HG02759 (cell line): ENCODE measurements at regions not wholly inside any gene's neighbourhood (a gene's known extent, or its start where the extent isn't known, plus 50 kb on each side); places are given as distances from the start of the nearest gene placed in this dataset.

Experiments used
- ATAC-seq: cut with Tn5 transposase; IDR thresholded peaks from one replicate; pipeline ENCODE4 v1.9.1; 2021; ENCODE audit warnings: mild to moderate bottlenecking, moderate library complexity; ENCODE audit not compliant: unreplicated experiment

GRCh38 chr1:87437663-87438295 lies 109.1 kb downstream of the LMO4 start:
- peak; percentile 54 for ATAC-seq

DNA sequence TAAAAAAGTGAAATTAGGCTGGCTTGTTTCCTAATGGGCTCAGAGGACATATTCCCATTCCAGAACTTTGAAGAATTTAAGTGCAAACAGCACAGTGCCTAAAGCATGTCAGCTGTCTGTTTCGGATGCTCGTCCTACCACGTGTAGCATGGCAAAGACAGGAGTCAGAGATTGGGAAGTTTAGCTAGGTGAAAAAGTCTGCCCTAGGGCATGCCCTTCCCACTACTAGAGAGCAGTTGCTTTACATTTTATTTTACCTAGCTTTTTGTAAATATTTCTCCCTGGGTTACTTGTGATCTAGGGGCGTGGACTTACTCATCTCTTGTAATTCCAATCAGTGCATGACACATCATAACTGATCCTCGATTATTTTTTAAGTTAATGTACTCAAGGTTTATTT lies 111.1 kb downstream of the LMO4 start:
- no peak for ATAC-seq

GRCh38 chr1:87449348-87449963 lies 120.8 kb downstream of the LMO4 start:
- peak; percentile 86 for ATAC-seq

DNA sequence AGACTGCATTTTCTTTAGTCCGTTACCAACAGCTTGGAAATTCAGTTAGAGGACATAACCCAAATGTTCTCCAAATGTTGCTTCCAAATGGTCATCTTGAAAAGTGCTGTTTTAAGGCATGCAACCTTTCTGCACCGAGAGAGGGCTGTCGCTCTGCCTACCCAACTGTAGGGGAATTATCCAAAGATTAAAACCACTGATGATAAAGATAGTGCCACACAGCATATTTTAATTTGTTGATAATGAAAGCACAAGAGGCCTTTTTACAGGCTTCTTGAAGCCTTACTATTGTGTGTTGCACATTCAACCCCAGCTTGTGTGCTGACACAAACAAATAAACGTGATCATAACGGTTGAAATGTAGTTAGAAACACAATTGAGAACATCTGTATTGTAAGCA lies 121.5 kb downstream of the LMO4 start:
- no peak for ATAC-seq

- no peak for ATAC-seq
Observed at GRCh38 chr1:87450615-87451209, 122.0 kb downstream of the LMO4 start.

- ATAC-seq, result no peak
Observed at GRCh38 chr1:87451229-87451920, 122.7 kb downstream of the LMO4 start.

DNA sequence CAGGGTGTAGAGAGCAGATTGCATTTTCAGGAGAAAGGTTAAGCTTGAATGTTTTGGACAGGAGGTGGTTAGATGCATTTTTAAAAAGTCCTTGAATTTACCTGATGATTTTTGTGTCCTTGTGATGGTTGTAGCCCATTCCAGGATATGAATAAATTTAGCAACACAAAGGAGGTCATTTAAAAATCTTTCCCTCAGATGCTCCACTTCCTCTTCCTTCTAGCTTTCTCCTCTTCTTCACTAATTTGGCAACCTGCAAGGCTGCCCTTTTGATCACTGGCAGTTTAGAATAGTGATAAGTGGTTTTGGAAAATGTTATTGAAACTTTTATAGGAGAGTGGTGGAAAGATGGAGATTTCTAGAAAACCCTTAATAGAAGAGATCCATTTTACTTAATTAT lies 124.0 kb downstream of the LMO4 start:
- ATAC-seq, result no peak

DNA sequence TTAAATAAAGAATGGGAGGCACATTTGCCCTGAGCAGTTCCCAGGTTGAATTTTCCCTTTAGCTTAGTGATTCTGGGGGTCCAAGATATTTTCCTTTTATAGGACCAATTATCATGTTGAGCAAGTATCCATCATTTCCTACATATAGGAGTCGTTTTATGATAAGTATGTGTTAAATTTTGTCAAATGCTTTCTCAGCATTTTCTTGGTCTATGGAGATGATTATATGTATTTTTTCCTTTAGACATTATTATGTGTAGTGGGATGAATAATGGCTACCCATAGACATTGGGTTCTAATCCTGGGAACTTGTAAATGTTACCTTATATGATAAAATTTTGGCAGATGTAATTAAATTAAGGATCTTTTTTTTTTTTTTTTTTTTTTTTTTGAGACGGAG lies 128.7 kb downstream of the LMO4 start:
- ATAC-seq, result no peak

GRCh38 chr1:87462894-87463293 lies 134.2 kb downstream of the LMO4 start:
- no peak for ATAC-seq

- peak; percentile 76 for ATAC-seq
Observed at GRCh38 chr1:87464022-87464490, 135.4 kb downstream of the LMO4 start.

DNA sequence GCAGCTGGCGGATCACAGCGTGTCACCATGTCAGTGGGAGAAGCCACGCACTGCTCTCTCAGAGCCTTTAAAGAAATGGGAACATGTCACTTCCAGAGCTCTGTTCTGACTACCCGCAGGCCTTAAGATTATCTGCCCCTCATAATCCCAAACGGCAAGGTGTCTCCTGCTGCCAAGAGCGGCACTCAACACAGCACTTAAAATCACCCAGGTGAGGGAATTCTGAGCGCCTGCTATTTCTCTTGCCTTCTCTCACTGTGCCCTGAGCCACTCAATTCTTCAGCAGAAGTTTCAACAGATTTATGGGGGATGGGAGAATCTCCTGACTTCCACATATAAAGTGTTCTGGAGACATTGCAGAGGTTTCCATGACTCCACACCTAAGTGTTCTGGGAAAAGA lies 137.9 kb downstream of the LMO4 start:
- ATAC-seq, result no peak

DNA sequence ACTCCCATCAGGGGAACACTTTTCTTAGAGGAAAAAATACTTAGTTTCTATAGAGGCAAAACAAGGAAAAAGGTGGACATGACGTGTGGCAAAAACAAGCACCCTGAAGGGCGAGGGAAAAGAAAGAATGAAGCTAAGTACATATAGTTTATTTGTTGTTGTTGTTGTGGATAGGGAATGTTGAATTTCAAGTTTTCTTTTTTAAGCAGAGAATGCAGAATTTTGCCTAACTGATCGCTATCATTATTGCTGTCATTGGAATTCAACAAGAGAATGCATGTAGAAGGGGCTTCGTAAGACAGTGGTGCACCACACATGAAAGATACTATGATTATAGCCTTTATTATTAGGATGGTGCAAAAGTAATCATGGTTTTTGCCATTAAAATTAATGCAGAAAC lies 144.0 kb downstream of the LMO4 start:
- no peak for ATAC-seq

DNA sequence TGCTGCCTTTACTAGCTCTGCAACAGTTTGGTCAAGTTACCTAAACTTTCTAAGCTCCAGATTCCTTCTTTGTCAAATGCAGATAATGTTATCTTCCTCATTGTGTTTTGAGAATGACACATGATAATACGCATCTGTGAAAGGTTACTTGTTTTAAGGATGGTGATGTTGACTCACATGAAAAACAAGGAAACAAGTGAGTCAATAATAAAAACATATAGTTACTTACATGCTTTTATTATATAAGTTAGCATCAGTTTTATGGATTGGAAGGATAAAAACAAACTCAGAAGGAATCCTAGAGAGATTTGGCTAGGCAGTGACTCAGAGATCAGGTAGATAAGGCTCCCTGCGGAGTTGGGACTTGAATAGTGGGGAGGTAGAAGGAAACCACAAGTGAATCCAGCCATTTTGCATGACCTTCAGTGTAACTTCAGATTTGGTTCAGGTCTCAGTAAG lies 144.6 kb downstream of the LMO4 start:
- no peak for ATAC-seq

- ATAC-seq, result no peak
Observed at GRCh38 chr1:87474098-87474497, 145.4 kb downstream of the LMO4 start.

- no peak for ATAC-seq
Observed at GRCh38 chr1:87478231-87478630, 149.6 kb downstream of the LMO4 start.

DNA sequence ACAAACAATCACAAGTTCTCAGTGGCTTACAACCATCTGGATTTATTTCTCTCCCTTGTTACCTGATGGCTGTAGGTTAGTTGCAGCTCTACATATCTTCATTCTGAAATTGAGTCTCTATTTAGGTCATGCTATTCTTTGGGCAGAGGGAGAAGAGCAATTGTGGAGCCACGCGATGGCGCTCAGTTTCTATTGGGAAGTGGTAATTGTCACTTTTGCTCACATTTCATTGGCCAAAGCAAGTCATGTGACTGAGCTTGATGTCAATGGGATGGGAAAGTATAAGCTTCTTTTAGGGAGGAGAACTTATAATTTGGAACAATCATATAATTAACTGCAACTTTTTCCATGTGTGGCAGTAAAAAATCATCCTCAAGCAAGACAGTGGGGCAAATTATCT lies 166.5 kb downstream of the LMO4 start:
- ATAC-seq, result no peak

- no peak for ATAC-seq
Observed at GRCh38 chr1:87495870-87496269, 167.2 kb downstream of the LMO4 start.

GRCh38 chr1:87497380-87498203 lies 168.9 kb downstream of the LMO4 start:
- ATAC-seq, result peak; percentile 53

- no peak for ATAC-seq
Observed at GRCh38 chr1:87501738-87502137, 173.1 kb downstream of the LMO4 start.

DNA sequence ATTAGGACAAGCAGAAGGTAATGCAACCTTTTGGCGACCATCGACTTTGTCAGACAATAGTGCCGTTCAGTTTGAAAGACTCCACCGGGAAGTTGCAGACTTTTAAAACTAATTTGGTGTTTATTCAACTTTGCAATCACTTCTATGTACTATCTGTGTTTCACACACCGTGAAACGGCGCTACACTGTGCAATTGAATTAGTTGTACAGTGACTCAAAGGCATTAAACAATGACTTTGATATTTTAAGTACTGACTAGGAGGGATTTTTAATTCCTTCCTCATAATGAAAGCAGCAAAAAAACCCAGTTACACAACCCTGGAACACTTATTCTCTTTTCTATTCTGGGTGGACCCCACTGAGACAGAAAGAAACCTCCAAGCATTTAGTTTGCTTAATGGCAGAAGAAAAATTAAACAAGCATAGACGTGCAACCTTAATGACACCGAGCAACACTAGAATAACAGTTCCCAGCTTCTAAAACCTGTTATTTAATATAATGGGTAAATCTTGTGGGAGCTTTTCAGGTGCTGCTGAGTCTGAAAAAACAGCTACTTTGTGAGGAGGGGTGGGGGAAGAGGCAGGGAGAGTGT lies 176.8 kb downstream of the LMO4 start:
- ATAC-seq, result no peak

DNA sequence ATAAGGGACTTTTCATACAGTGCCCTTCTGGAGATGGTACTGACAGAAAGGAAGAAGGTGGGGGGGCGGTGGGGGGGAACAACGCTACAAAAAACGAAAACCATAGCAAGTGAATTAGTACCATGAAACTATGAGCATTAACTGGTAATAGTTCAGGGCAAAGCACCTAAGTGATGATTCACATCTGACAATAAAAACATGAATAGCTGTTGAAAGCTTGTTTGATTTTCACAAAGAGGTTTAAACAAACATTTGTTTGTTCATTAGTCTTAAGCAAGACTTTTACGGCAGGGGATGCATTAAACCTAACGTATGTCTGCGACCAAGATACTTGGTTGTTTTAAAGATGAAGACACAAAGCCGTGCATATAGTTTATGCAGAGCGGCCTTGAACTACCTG lies 177.5 kb downstream of the LMO4 start:
- ATAC-seq, result no peak
